Upper lobe of right lung (tissue), 1 donor: ENCODE measurements at regions not wholly inside any gene's neighbourhood (a gene's known extent, or its start where the extent isn't known, plus 50 kb on each side); places are given as distances from the start of the nearest gene placed in this dataset.

ENCODE experiments used
- ATAC-seq: fragments of 200-7000 bp; cut with Tn5 transposase; one replicate; pipeline ENCODE4 v1.9.1; 2020; ENCODE audit warnings: mild to moderate bottlenecking, moderate library complexity
- DNase-seq: peaks from one replicate; pipeline ENCODE4 v3.0.0-alpha.2; 2020
- H3K27ac ChIP-seq: fragments of 200-600 bp; one replicate; pipeline ENCODE4 v1.8.0; 2022
- H3K27me3 ChIP-seq: fragments of 200-600 bp; one replicate; pipeline ENCODE4 v1.8.0; 2022; ENCODE audit warnings: mild to moderate bottlenecking
- H3K36me3 ChIP-seq: fragments of 200-600 bp; one replicate; pipeline ENCODE4 v1.8.0; 2022
- H3K4me1 ChIP-seq: fragments of 200-600 bp; one replicate; pipeline ENCODE4 v1.8.0; 2022
- H3K4me3 ChIP-seq: fragments of 200-600 bp; one replicate; pipeline ENCODE4 v1.8.0; 2022; ENCODE audit warnings: mild to moderate bottlenecking
- H3K9me3 ChIP-seq: fragments of 200-600 bp; one replicate; pipeline ENCODE4 v1.8.0; 2022
- intact Hi-C: fragments of 100-400 bp; cut with DNase I; formaldehyde crosslinking; loops from one replicate; pipeline ENCODE4 v1.11.0; 2022
- TF ChIP-seq, protein P1 (sequence below): fragments of 200-600 bp; IDR thresholded peaks from one replicate; pipeline ENCODE4 v1.8.0; 2022; ENCODE audit warnings: antibody characterized with exemption
- donor health status: DM: no; HTN: yes; CAD: no; lungs with severe emphysema.

DNA sequence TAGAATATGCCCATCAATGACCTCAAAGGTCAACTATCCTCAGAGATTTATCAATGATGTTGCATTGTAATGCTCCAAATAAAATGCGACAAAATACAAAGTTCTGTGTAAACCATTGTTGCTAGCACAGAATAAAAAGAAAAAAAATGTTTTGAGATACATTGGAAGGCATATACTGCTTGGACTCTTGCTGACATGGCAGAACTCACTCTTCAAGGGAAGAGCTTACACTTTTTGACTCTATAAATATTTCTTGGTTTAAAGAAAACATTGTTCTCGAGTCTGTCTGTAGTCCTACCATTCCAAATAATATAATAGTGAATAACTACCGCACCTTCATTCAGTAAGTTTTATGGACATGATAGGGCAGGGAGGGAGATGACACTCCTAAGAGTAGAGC lies 178.7 kb upstream of the RSPO3 start:
- Histone ChIP-seq H3K27me3 (no peaks in the 10 kb centered on the region), H3K9me3 (no peaks in the 10 kb centered on the region), H3K36me3 (no peaks in the 10 kb centered on the region), H3K4me1 (no peaks in the 10 kb centered on the region), H3K4me3 (no peak overlapping the region), H3K27ac (no peak overlapping the region)
- TF ChIP-seq, protein P1, sequence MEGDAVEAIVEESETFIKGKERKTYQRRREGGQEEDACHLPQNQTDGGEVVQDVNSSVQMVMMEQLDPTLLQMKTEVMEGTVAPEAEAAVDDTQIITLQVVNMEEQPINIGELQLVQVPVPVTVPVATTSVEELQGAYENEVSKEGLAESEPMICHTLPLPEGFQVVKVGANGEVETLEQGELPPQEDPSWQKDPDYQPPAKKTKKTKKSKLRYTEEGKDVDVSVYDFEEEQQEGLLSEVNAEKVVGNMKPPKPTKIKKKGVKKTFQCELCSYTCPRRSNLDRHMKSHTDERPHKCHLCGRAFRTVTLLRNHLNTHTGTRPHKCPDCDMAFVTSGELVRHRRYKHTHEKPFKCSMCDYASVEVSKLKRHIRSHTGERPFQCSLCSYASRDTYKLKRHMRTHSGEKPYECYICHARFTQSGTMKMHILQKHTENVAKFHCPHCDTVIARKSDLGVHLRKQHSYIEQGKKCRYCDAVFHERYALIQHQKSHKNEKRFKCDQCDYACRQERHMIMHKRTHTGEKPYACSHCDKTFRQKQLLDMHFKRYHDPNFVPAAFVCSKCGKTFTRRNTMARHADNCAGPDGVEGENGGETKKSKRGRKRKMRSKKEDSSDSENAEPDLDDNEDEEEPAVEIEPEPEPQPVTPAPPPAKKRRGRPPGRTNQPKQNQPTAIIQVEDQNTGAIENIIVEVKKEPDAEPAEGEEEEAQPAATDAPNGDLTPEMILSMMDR = no peak
- DNase-seq = no peak
- ATAC-seq = no peak
- intact Hi-C loops = no loop called here

DNA sequence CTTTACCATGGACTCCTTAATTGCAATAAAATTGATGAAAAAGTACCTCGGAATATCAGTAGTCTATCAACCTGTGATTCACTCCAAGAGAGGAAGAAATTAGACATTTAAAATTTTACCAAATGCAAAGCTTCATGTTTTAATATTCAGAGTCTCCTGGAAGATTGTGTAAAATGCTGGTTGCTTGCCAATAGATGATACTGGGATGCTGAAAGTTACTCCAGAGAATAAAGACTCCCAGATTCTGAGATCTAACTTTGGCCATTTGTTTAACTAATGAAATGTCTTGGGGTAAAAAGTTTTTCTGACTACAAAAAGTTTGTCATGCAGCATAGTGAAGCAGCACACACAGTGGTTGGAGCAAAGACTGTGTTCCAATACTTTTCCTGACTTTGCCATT lies 176.7 kb upstream of the RSPO3 start:
- H3K9me3 ChIP-seq = no peaks in the 10 kb centered on the region
- H3K36me3 ChIP-seq = no peaks in the 10 kb centered on the region
- intact Hi-C loops = no loop called here
- DNase-seq = no peak
- TF ChIP-seq, protein P1 = no peak
- H3K27me3 ChIP-seq = no peaks in the 10 kb centered on the region
- H3K27ac ChIP-seq = no peak overlapping the region
- ATAC-seq = no peak
- no peak overlapping the region for H3K4me3 ChIP-seq
- H3K4me1 ChIP-seq = no peaks in the 10 kb centered on the region

DNA sequence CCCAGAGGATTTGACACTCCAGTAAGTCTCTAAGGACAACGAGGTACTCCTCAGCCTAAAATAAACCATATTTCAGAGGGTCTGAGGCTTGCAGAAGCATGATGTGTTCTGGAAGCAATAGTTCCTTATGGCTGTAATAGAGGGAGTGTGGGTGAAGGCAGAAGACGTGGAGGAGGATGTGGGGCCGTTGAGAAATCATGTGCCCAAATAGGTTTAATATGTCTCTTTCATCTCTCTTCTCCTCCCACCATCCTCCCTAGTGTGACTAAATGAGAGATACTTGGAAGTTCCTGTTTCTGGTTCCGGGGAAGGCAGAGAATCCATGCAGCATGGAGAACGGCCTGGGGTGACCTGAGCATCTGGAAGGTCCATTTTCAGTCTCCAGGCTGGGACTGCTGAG lies 174.0 kb upstream of the RSPO3 start:
- Histone ChIP-seq H3K36me3 (no peaks in the 10 kb centered on the region), H3K4me1 (no peaks in the 10 kb centered on the region), H3K27ac (no peak overlapping the region), H3K9me3 (no peaks in the 10 kb centered on the region), H3K27me3 (no peaks in the 10 kb centered on the region), H3K4me3 (no peak overlapping the region)
- intact Hi-C loops = no loop called here
- no peak for DNase-seq
- TF ChIP-seq, protein P1 = no peak
- ATAC-seq = no peak

DNA sequence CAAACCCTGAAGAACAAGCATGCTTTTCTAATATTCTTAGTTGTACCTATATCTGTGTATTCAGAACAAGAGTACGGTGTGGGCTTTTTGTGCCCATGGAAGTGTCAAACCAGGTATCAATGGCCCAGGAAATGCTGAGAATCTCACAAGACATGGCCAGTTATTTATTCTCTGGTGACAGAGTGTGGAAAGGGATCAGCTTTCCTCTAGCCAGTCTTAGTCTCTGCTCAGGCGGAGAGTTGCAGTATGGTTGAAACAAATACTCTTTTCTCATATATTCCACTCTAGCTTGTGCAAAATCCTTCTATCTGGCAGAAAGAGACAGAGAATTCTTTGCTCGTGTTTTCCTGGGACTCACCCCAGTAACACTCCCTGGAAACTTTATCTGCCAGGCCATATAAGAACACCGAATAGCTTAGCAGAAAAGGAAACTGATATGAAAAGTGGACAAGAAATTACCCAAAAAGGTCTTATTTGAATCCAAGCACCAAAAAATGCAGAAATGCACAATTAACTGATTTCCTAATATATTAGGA lies 173.3 kb upstream of the RSPO3 start:
- no peaks in the 10 kb centered on the region for H3K36me3 ChIP-seq
- H3K9me3 ChIP-seq = no peaks in the 10 kb centered on the region
- H3K4me1 ChIP-seq = no peaks in the 10 kb centered on the region
- H3K27ac ChIP-seq = no peak overlapping the region
- ATAC-seq (no peak), DNase-seq (no peak)
- intact Hi-C loops = no loop called here
- H3K4me3 ChIP-seq = no peak overlapping the region
- TF ChIP-seq, protein P1 = no peak
- no peaks in the 10 kb centered on the region for H3K27me3 ChIP-seq

DNA sequence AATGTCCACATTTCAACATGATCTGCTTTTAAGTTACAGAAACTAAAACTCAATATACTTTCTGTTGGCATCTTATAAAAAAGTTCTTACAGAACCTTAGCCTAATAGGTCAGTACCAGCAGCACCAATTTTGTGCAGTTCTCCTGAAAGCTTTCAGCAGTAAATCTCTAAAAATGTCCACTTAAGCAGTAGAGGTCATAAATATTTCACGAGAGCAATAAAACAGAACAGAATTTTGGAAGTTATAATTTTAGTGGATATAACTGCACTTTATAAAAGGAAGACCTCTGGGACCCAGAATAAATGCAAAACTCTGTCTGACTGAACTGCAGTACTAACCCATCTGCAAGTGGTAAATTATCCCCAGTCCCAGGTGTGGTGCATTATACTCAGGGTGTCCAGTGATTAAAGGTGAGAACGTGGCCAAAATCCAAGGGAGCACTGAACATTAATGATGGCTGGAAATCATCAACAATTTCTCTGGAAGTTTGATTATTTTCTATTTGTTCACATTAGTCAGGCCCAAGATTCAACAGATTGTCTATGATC lies 172.6 kb upstream of the RSPO3 start:
- TF ChIP-seq, protein P1 = no peak

DNA sequence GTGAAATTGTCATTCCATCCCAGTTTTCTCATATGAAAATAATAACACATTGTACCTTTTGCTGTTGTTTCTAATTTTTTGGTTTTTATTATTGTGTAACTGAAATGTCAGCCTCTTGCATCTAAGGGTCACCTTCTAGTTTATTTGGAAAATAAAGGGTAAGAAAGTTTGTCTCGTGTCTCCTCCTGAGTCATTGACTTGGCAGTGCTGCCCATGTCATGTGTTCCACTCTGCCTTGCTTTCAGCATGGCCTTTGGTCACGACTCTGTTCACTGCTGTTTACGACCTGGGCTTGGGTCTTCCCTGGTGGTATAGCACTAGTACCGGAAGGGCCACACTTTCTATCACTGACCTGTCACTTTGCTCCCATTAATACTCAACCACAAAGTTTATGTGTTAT lies 171.4 kb upstream of the RSPO3 start:
- ATAC-seq (no peak), DNase-seq (no peak)
- TF ChIP-seq, protein P1 = no peak
- Histone ChIP-seq H3K4me3 (no peak overlapping the region), H3K9me3 (no peaks in the 10 kb centered on the region), H3K4me1 (no peaks in the 10 kb centered on the region), H3K36me3 (no peaks in the 10 kb centered on the region), H3K27me3 (no peaks in the 10 kb centered on the region), H3K27ac (no peak overlapping the region)
- intact Hi-C loops = no loop called here

More for the DNA sequence above, 172.6 kb upstream of the RSPO3 start:
- no peak overlapping the region for H3K4me3 ChIP-seq
- H3K27ac ChIP-seq = no peak overlapping the region
- H3K4me1 ChIP-seq = no peaks in the 10 kb centered on the region
- no peaks in the 10 kb centered on the region for H3K9me3 ChIP-seq
- intact Hi-C loops = no loop called here
- no peaks in the 10 kb centered on the region for H3K36me3 ChIP-seq
- no peak for ATAC-seq
- no peak for DNase-seq
- H3K27me3 ChIP-seq = no peaks in the 10 kb centered on the region
